Neural progenitor cell (in vitro differentiated cells): ENCODE measurements at regions not wholly inside any gene's neighbourhood (a gene's known extent, or its start where the extent isn't known, plus 50 kb on each side); places are given as distances from the start of the nearest gene placed in this dataset.

Experiments
- DNase-seq: peaks from one replicate; pipeline ENCODE4 v3.0.0-alpha.2; 2016; ENCODE audit warnings: low spot score
- H2AFZ ChIP-seq: fragments of 200-600 bp; sonication (generic); replicated peaks from 2 replicates; pipeline ENCODE4 v1.6.1; 2016; ENCODE audit warnings: antibody characterized with exemption
- H3F3A ChIP-seq: fragments of 200-600 bp; sonication (generic); 2 replicates; pipeline ENCODE4 v1.6.1; 2016; ENCODE audit warnings: antibody characterized with exemption, low read depth
- H3K27ac ChIP-seq: fragments of 200-600 bp; sonication (generic); 2 replicates; pipeline ENCODE4 v1.5.1; 2016; ENCODE audit warnings: mild to moderate bottlenecking
- H3K27me3 ChIP-seq: fragments of 200-600 bp; sonication (generic); 2 replicates; pipeline ENCODE4 v1.6.1; 2016; ENCODE audit warnings: mild to moderate bottlenecking, moderate library complexity
- H3K36me3 ChIP-seq: fragments of 200-600 bp; sonication (generic); 2 replicates; pipeline ENCODE4 v1.5.1; 2016
- H3K4me1 ChIP-seq: fragments of 200-600 bp; sonication (generic); 2 replicates; pipeline ENCODE4 v1.6.1; 2016; ENCODE audit warnings: mixed run types
- H3K4me2 ChIP-seq: fragments of 200-600 bp; sonication (generic); 2 replicates; pipeline ENCODE4 v1.6.1; 2016
- H3K4me3 ChIP-seq: fragments of 200-600 bp; sonication (generic); 2 replicates; pipeline ENCODE4 v1.5.1; 2016
- H3K79me2 ChIP-seq: fragments of 200-600 bp; sonication (generic); 2 replicates; pipeline ENCODE4 v1.6.1; 2016; ENCODE audit warnings: low read depth
- H3K9ac ChIP-seq: fragments of 200-600 bp; sonication (generic); 2 replicates; pipeline ENCODE4 v1.6.1; 2016
- H3K9me3 ChIP-seq: fragments of 200-600 bp; sonication (generic); 2 replicates; pipeline ENCODE4 v1.5.1; 2016; ENCODE audit warnings: low read depth
- H4K20me1 ChIP-seq: fragments of 200-600 bp; sonication (generic); 2 replicates; pipeline ENCODE4 v1.6.1; 2016; ENCODE audit warnings: low read depth
- H3K27ac Mint-ChIP-seq: 3 replicates; pipeline ENCODE4 v1.8.0; 2021; ENCODE audit warnings: mixed read lengths
- H3K27me3 Mint-ChIP-seq: 2 replicates; pipeline ENCODE4 v1.8.0; 2022; ENCODE audit warnings: low read depth, mild to moderate bottlenecking, inconsistent platforms, moderate library complexity, mixed read lengths; ENCODE audit not compliant: insufficient read depth
- H3K36me3 Mint-ChIP-seq: 3 replicates; pipeline ENCODE4 v1.8.0; 2021; ENCODE audit warnings: mixed read lengths
- H3K4me1 Mint-ChIP-seq: 3 replicates; pipeline ENCODE4 v1.8.0; 2021; ENCODE audit warnings: mixed read lengths
- H3K4me3 Mint-ChIP-seq: 3 replicates; pipeline ENCODE4 v1.8.0; 2021; ENCODE audit warnings: mild to moderate bottlenecking, moderate library complexity, mixed read lengths
- H3K9me3 Mint-ChIP-seq: 3 replicates; pipeline ENCODE4 v1.8.0; 2020; ENCODE audit warnings: mixed read lengths
- EZH2 ChIP-seq: fragments of 200-600 bp; sonication (generic); IDR thresholded peaks from 2 replicates; pipeline ENCODE4 v1.6.1; 2017; ENCODE audit warnings: antibody characterized with exemption, mild to moderate bottlenecking, moderate library complexity
- EZH2phosphoT487 ChIP-seq: fragments of 200-600 bp; sonication (generic); IDR thresholded peaks from 2 replicates; pipeline ENCODE4 v1.6.1; 2017; ENCODE audit warnings: antibody characterized with exemption
- TF ChIP-seq, protein P1 (sequence below): fragments of 200-600 bp; sonication (generic); IDR thresholded peaks from 2 replicates; pipeline ENCODE4 v1.5.1; 2017; ENCODE audit warnings: antibody characterized with exemption, mild to moderate bottlenecking

DNA sequence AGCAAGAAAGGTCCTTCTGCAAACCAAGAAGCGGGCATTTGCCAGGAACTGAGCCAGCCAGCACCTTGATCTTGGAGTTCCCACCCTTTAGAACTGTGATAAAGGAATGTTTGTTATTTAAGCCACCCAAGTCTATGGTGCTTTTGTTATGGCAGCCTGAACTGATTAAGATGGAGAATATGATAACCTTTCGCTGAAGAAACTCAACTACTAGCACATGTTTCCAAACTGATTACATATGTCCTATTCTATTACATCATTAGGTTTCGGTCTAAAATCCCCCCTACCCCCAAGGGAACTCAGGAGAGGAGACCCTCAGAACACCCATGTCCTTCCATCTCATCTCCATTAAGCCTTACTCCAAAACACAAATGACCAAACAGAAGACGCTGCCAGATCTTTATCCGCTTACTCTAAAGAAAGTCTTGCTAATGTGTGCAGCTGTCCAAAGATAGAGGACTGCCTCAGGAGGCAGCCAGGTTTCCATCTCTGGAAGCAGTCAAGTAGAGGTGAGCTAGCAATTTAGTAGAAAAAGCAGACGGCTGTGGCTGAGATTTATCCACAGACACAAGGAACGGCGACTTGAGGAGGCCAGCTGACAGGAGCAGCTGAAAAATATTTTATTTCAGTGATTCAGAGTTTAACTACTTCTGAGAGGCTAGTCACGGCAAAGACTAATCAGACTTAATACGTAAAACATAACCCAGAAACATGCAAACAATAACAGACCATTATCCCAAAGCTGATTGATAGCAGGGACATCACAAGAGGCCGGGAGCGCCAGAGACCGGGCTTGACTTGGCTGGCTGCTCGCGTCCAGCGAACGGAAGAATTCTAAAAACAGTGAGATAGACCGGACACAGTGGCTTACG, 611.4 kb upstream of the CDH5 start:
- Mint-ChIP-seq H3K36me3 (no peaks in the 10 kb centered on the region), H3K9me3 (peaks cover 4% of the 10 kb centered on the region), H3K27me3 (peaks cover 14% of the 10 kb centered on the region), H3K4me1 (peaks cover 36% of the 10 kb centered on the region), H3K27ac (peak overlapping the region; percentile 1), H3K4me3 (no peak overlapping the region)
- Histone ChIP-seq H3K79me2 (no peaks in the 10 kb centered on the region), H3K9me3 (no peaks in the 10 kb centered on the region), H3K9ac (no peak overlapping the region), H3F3A (no peaks in the 10 kb centered on the region), H3K27me3 (no peaks in the 10 kb centered on the region), H3K27ac (no peak overlapping the region), H3K4me3 (no peak overlapping the region), H4K20me1 (no peaks in the 10 kb centered on the region), H3K36me3 (no peaks in the 10 kb centered on the region), H3K4me2 (no peak overlapping the region), H2AFZ (no peak overlapping the region), H3K4me1 (peaks cover 5% of the 10 kb centered on the region)
- DNase-seq, result no peak
- TF ChIP-seq EZH2phosphoT487, result no peak
- TF ChIP-seq EZH2, result no peak
- TF ChIP-seq, protein P1, sequence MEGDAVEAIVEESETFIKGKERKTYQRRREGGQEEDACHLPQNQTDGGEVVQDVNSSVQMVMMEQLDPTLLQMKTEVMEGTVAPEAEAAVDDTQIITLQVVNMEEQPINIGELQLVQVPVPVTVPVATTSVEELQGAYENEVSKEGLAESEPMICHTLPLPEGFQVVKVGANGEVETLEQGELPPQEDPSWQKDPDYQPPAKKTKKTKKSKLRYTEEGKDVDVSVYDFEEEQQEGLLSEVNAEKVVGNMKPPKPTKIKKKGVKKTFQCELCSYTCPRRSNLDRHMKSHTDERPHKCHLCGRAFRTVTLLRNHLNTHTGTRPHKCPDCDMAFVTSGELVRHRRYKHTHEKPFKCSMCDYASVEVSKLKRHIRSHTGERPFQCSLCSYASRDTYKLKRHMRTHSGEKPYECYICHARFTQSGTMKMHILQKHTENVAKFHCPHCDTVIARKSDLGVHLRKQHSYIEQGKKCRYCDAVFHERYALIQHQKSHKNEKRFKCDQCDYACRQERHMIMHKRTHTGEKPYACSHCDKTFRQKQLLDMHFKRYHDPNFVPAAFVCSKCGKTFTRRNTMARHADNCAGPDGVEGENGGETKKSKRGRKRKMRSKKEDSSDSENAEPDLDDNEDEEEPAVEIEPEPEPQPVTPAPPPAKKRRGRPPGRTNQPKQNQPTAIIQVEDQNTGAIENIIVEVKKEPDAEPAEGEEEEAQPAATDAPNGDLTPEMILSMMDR, result no peak

DNA sequence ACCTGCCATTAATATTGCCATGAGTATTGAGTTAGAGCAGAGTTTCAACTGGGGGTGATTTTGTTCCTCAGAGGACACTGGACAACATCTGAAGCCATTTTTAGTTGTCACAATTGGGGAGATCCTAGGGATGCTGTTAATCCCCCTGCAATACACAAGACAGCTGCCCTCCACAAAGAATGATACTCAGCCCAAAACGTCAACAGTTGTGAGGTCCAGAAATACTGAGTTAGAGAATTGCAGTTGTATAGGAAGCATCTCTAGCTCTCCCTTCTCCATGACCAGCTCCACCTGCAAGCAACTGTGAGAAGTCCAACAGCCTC, 614.0 kb upstream of the CDH5 start:
- Histone ChIP-seq H3K27me3 (no peaks in the 10 kb centered on the region), H3K9me3 (no peaks in the 10 kb centered on the region), H3K79me2 (no peaks in the 10 kb centered on the region), H3K9ac (no peak overlapping the region), H3K27ac (no peak overlapping the region), H3F3A (no peaks in the 10 kb centered on the region), H3K4me2 (no peak overlapping the region), H3K4me3 (no peak overlapping the region), H3K4me1 (peaks cover 15% of the 10 kb centered on the region), H3K36me3 (no peaks in the 10 kb centered on the region), H2AFZ (no peak overlapping the region), H4K20me1 (no peaks in the 10 kb centered on the region)
- Mint-ChIP-seq H3K27ac (no peak overlapping the region), H3K9me3 (peaks cover 4% of the 10 kb centered on the region), H3K27me3 (peaks cover 14% of the 10 kb centered on the region), H3K4me1 (peaks cover 46% of the 10 kb centered on the region), H3K36me3 (no peaks in the 10 kb centered on the region), H3K4me3 (no peak overlapping the region)
- no peak for DNase-seq
- TF ChIP-seq, protein P1, result no peak
- TF ChIP-seq EZH2 (no peak), EZH2phosphoT487 (no peak)

DNA sequence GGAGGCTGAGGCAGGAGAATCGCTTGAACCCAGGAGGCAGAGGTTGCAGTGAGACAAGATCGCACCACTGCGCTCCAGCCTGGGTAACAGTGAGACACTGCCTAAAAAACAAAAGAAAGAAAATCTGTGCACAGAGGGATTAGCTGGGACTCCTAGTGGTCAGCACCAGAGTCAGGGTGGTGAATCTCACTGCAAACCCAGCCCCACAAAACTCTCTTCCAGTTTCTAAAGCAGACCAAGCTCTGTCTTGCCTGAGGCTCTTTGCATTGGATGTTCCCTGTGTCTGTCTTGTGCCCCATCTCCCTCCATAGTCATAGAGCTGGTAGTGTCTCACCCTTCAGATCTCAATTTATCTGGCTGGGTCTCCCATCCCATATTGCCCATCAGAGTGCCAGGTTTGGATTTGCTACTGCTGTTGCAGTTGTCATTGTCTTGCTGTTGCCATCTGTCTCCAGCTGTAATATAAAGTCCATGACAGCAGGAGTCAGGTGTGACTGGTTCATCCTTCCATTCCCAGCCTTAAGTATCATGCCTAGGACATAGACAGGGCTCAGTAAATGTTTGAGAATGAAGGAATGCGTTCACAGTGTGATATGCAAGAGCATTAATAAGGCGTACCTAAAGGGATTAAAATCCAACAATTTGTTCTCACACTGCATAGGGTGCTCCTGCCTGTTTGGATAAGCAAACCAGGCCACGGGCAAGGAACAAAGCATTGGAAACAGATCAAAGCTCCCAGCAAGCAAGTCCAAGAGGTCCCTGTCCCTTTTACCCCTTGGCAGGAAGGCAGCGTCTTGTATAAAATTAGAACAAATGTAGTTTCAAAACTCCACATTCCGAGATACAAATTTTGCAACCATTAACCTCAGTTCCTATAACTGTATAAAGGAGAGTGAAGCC, 614.6 kb upstream of the CDH5 start:
- Histone ChIP-seq H3K27me3 (no peaks in the 10 kb centered on the region), H4K20me1 (no peaks in the 10 kb centered on the region), H3K9me3 (no peaks in the 10 kb centered on the region), H2AFZ (no peak overlapping the region), H3K4me3 (no peak overlapping the region), H3K36me3 (no peaks in the 10 kb centered on the region), H3F3A (no peaks in the 10 kb centered on the region), H3K79me2 (no peaks in the 10 kb centered on the region), H3K4me1 (peaks cover 15% of the 10 kb centered on the region), H3K9ac (no peak overlapping the region), H3K27ac (no peak overlapping the region), H3K4me2 (no peak overlapping the region)
- TF ChIP-seq EZH2, result no peak
- no peak for TF ChIP-seq EZH2phosphoT487
- TF ChIP-seq, protein P1, result no peak
- Mint-ChIP-seq H3K9me3 (peaks cover 4% of the 10 kb centered on the region), H3K4me1 (peaks cover 47% of the 10 kb centered on the region), H3K27ac (peak overlapping the region; percentile 2), H3K27me3 (peaks cover 14% of the 10 kb centered on the region), H3K36me3 (no peaks in the 10 kb centered on the region), H3K4me3 (peak overlapping the region; percentile 41)
- no peak for DNase-seq
